Adipocyte (in vitro differentiated cells): ENCODE measurements at regions not wholly inside any gene's neighbourhood (a gene's known extent, or its start where the extent isn't known, plus 50 kb on each side); places are given as distances from the start of the nearest gene placed in this dataset.

Source experiments
- DNase-seq: peaks from one replicate; pipeline ENCODE4 v3.0.0-alpha.2; 2015; ENCODE audit warnings: low read depth
- H3K27me3 ChIP-seq: replicated peaks from 2 replicates; pipeline ENCODE4 v1.7.0; 2013; ENCODE audit warnings: mild to moderate bottlenecking, low read length, moderate library complexity; ENCODE audit not compliant: control insufficient read depth, insufficient read depth
- H3K36me3 ChIP-seq: 2 replicates; pipeline ENCODE4 v1.7.0; 2013; ENCODE audit warnings: low read length, mild to moderate bottlenecking, moderate library complexity; ENCODE audit not compliant: control insufficient read depth, insufficient read depth, severe bottlenecking
- H3K4me1 ChIP-seq: 2 replicates; pipeline ENCODE4 v1.7.0; 2013; ENCODE audit warnings: mild to moderate bottlenecking, low read length, moderate library complexity; ENCODE audit not compliant: control insufficient read depth, insufficient read depth
- H3K4me3 ChIP-seq: 2 replicates; pipeline ENCODE4 v1.7.0; 2013; ENCODE audit warnings: mild to moderate bottlenecking, low read length, moderate library complexity
- H3K9ac ChIP-seq: 2 replicates; pipeline ENCODE4 v1.7.0; 2013; ENCODE audit warnings: mild to moderate bottlenecking, low read length, moderate library complexity
- H3K9me3 ChIP-seq: 2 replicates; pipeline ENCODE4 v1.7.0; 2013; ENCODE audit warnings: mild to moderate bottlenecking, low read length, moderate library complexity; ENCODE audit not compliant: control insufficient read depth

- no peak overlapping the region for H3K9ac ChIP-seq
- no peaks in the 10 kb centered on the region for H3K27me3 ChIP-seq
- DNase-seq, result no peak
- H3K4me1 ChIP-seq, result no peaks in the 10 kb centered on the region
- H3K9me3 ChIP-seq, result no peaks in the 10 kb centered on the region
- H3K4me3 ChIP-seq, result no peak overlapping the region
- H3K36me3 ChIP-seq, result no peaks in the 10 kb centered on the region
Observed at GRCh38 chr2:145669301-145669700, 1149.4 kb upstream of the ZEB2 start.

- no peak overlapping the region for H3K4me3 ChIP-seq
- DNase-seq, result no peak
- no peaks in the 10 kb centered on the region for H3K27me3 ChIP-seq
- no peaks in the 10 kb centered on the region for H3K4me1 ChIP-seq
- no peaks in the 10 kb centered on the region for H3K9me3 ChIP-seq
- no peaks in the 10 kb centered on the region for H3K36me3 ChIP-seq
- H3K9ac ChIP-seq, result no peak overlapping the region
Observed at GRCh38 chr2:145666552-145666951, 1146.6 kb upstream of the ZEB2 start.

- no peaks in the 10 kb centered on the region for H3K9me3 ChIP-seq
- no peak overlapping the region for H3K9ac ChIP-seq
- H3K27me3 ChIP-seq, result no peaks in the 10 kb centered on the region
- H3K36me3 ChIP-seq, result no peaks in the 10 kb centered on the region
- no peak overlapping the region for H3K4me3 ChIP-seq
- H3K4me1 ChIP-seq, result peaks cover 14% of the 10 kb centered on the region
- no peak for DNase-seq
Observed at GRCh38 chr2:145657265-145657664, 1137.3 kb upstream of the ZEB2 start.

DNA sequence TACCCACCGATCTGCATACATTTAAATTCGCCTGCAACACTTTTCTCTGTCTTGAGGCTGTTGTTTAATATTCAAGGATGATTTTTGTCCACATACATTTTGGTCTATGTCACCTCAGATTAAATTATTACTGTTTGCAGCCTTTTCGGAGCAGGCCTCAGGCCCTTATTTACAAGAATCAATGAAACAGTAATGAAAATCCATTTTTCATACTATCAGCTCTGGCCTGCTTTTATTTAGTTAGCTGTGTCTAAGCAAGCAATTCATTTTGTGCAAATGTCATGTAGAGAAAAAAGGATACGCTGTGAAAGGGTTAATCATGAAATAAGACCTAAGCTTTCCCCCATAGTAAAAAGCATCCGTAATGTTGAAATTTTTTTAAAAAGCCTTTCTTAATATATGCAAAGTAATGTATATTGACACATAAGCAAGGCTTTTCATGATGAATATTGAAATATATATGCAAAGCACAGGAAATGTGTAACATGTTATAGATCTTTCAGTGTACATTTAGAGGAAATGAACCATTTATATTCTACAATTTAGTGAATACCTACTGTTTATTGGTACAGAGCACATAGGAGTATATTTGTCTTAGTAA, 1135.3 kb upstream of the ZEB2 start:
- Histone ChIP-seq H3K27me3 (no peaks in the 10 kb centered on the region), H3K4me1 (peaks cover 14% of the 10 kb centered on the region), H3K9ac (no peak overlapping the region), H3K9me3 (no peaks in the 10 kb centered on the region), H3K36me3 (no peaks in the 10 kb centered on the region), H3K4me3 (no peak overlapping the region)
- no peak for DNase-seq

GRCh38 chr2:145654746-145655145, 1134.8 kb upstream of the ZEB2 start:
- Histone ChIP-seq H3K9me3 (no peaks in the 10 kb centered on the region), H3K9ac (no peak overlapping the region), H3K4me3 (no peak overlapping the region), H3K36me3 (no peaks in the 10 kb centered on the region), H3K27me3 (no peaks in the 10 kb centered on the region), H3K4me1 (peaks cover 14% of the 10 kb centered on the region)
- DNase-seq, result no peak

GRCh38 chr2:145654156-145654555, 1134.2 kb upstream of the ZEB2 start:
- Histone ChIP-seq H3K4me3 (no peak overlapping the region), H3K4me1 (peaks cover 14% of the 10 kb centered on the region), H3K9ac (no peak overlapping the region), H3K36me3 (no peaks in the 10 kb centered on the region), H3K27me3 (no peaks in the 10 kb centered on the region), H3K9me3 (no peaks in the 10 kb centered on the region)
- DNase-seq, result no peak

DNA sequence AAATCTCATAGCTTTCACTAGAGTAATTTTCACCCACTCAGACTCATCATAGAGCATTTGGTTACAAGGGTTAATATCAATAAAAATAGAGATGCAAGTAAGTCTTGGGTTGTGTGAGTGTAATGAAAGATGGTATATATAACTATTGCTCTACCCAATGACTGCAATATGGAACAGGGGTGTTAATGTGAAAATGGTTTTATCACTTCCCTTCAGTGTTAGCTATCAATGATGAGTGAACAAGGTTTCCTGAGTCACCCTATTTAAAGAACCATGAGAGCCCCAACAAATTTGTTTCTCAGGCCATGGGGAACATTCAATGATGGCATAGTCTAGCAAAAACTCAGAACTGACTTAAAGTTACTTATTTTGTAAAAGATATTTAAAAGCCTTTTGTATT, 1133.6 kb upstream of the ZEB2 start:
- Histone ChIP-seq H3K27me3 (no peaks in the 10 kb centered on the region), H3K9ac (no peak overlapping the region), H3K9me3 (no peaks in the 10 kb centered on the region), H3K36me3 (no peaks in the 10 kb centered on the region), H3K4me1 (peaks cover 14% of the 10 kb centered on the region), H3K4me3 (no peak overlapping the region)
- DNase-seq, result no peak

- no peaks in the 10 kb centered on the region for H3K36me3 ChIP-seq
- H3K4me1 ChIP-seq, result peaks cover 14% of the 10 kb centered on the region
- H3K4me3 ChIP-seq, result no peak overlapping the region
- DNase-seq, result peak; percentile 60
- no peak overlapping the region for H3K9ac ChIP-seq
- no peaks in the 10 kb centered on the region for H3K27me3 ChIP-seq
- no peaks in the 10 kb centered on the region for H3K9me3 ChIP-seq
Observed at GRCh38 chr2:145652571-145653545, 1132.9 kb upstream of the ZEB2 start.

DNA sequence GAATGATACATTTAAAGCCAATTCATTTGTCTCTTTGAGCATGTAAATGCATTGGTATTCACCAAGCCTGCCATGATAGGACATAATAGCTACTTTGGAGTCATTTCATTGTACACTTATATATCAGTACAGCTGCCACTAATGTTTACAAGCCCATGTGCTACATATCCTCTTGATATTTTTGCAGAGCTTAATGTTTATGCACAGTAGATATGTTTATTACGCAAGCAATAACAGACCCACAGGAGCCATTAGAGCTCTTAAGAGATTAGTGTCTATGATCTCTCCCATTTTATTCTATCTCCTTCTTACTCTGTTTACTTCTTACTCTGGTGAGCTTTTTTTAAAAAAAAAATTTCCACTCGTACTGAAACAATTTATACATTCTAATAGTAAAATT, 1132.1 kb upstream of the ZEB2 start:
- no peaks in the 10 kb centered on the region for H3K9me3 ChIP-seq
- no peaks in the 10 kb centered on the region for H3K27me3 ChIP-seq
- H3K4me1 ChIP-seq, result peaks cover 14% of the 10 kb centered on the region
- DNase-seq, result peak; percentile 4
- no peak overlapping the region for H3K9ac ChIP-seq
- no peak overlapping the region for H3K4me3 ChIP-seq
- no peaks in the 10 kb centered on the region for H3K36me3 ChIP-seq

- H3K27me3 ChIP-seq, result no peaks in the 10 kb centered on the region
- peaks cover 14% of the 10 kb centered on the region for H3K4me1 ChIP-seq
- no peaks in the 10 kb centered on the region for H3K9me3 ChIP-seq
- no peaks in the 10 kb centered on the region for H3K36me3 ChIP-seq
- no peak overlapping the region for H3K9ac ChIP-seq
- DNase-seq, result no peak
- H3K4me3 ChIP-seq, result no peak overlapping the region
Observed at GRCh38 chr2:145650226-145650625, 1130.3 kb upstream of the ZEB2 start.

DNA sequence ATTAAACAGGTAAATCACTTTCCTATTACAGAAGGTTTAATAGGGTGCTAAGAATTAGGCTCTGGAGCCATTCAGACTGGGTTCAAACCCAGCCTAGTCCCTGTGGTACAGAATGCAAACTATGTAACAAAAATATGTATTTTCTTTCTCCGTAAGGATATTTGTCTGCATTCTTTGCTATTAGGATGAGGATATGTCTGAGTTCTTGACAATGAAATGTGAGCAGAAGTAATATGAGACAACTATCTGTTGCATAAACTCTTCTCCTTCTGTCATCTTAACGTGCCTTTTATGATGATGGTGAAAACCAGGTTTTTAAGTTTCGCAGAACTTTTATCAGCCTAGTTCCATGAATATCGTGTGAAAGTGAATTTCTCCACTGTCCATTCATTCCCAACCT, 1129.1 kb upstream of the ZEB2 start:
- H3K27me3 ChIP-seq, result no peaks in the 10 kb centered on the region
- no peak overlapping the region for H3K9ac ChIP-seq
- H3K4me1 ChIP-seq, result peaks cover 6% of the 10 kb centered on the region

More for the DNA sequence above, 1129.1 kb upstream of the ZEB2 start:
- peak; percentile 3 for DNase-seq
- H3K4me3 ChIP-seq, result no peak overlapping the region
- H3K9me3 ChIP-seq, result no peaks in the 10 kb centered on the region
- H3K36me3 ChIP-seq, result no peaks in the 10 kb centered on the region
